Activated CD8-positive, alpha-beta memory T cell treated with anti-CD3 and anti-CD28 coated beads, Interleukin-2, amount 10 ng/mL, durations not matched to agents 7 days and 5 days (primary cell): ENCODE measurements at regions not wholly inside any gene's neighbourhood (a gene's known extent, or its start where the extent isn't known, plus 50 kb on each side); places are given as distances from the start of the nearest gene placed in this dataset.
"Not testable (repeated sequence)": the region's sequence is repeated elsewhere in the genome, so short reads cannot be mapped to it uniquely, and the experiment has no call there.

ENCODE experiments used
- ATAC-seq: fragments of 150-1000 bp; cut with Tn5 transposase; one replicate; pipeline ENCODE4 v1.10.0; 2021; ENCODE audit warnings: moderate library complexity
- CTCF ChIA-PET: fragments of 350-600 bp; sonication (Branson Sonifier 250); formaldehyde crosslinking; loops from one replicate; lab custom pipeline; 2021; ENCODE audit warnings: antibody characterized with exemption; lab: Charles Lee
- DNase-seq: peaks from one replicate; pipeline ENCODE4 v3.0.0-alpha.2; 2020
- H3K27ac Mint-ChIP-seq: one replicate; pipeline ENCODE4 v1.8.0; 2021; ENCODE audit warnings: mild to moderate bottlenecking, mixed read lengths
- H3K27me3 Mint-ChIP-seq: one replicate; pipeline ENCODE4 v1.8.0; 2021; ENCODE audit warnings: mixed read lengths
- H3K36me3 Mint-ChIP-seq: one replicate; pipeline ENCODE4 v1.8.0; 2021; ENCODE audit warnings: mild to moderate bottlenecking, mixed read lengths
- H3K4me1 Mint-ChIP-seq: one replicate; pipeline ENCODE4 v1.8.0; 2021; ENCODE audit warnings: mixed read lengths
- H3K4me3 Mint-ChIP-seq: one replicate; pipeline ENCODE4 v1.8.0; 2021; ENCODE audit warnings: mild to moderate bottlenecking, moderate library complexity, mixed read lengths
- H3K9me3 Mint-ChIP-seq: one replicate; pipeline ENCODE4 v1.8.0; 2022; ENCODE audit warnings: low read depth, mixed read lengths

- no peak overlapping the region for H3K4me3 Mint-ChIP-seq
- H3K4me1 Mint-ChIP-seq: no peaks in the 10 kb centered on the region
- H3K27me3 Mint-ChIP-seq: no peaks in the 10 kb centered on the region
- H3K9me3 Mint-ChIP-seq: peaks cover 15% of the 10 kb centered on the region
- no peak overlapping the region for H3K27ac Mint-ChIP-seq
- no peak for ATAC-seq
- CTCF ChIA-PET: no interaction called here
- H3K36me3 Mint-ChIP-seq: no peaks in the 10 kb centered on the region
- DNase-seq: no peak
Observed at GRCh38 chr13:65155861-65156260, 2074.3 kb downstream of the PCDH9 start.

GRCh38 chr13:65154661-65155447, 2075.3 kb downstream of the PCDH9 start:
- Mint-ChIP-seq H3K27ac (no peak overlapping the region), H3K36me3 (no peaks in the 10 kb centered on the region), H3K4me1 (no peaks in the 10 kb centered on the region), H3K4me3 (no peak overlapping the region), H3K27me3 (no peaks in the 10 kb centered on the region), H3K9me3 (peaks cover 13% of the 10 kb centered on the region)
- no peak for ATAC-seq
- DNase-seq: no peak
- CTCF ChIA-PET: no interaction called here

GRCh38 chr13:65149687-65150086, 2080.4 kb downstream of the PCDH9 start:
- no peaks in the 10 kb centered on the region for H3K27me3 Mint-ChIP-seq
- ATAC-seq (no peak), DNase-seq (no peak)
- no peaks in the 10 kb centered on the region for H3K36me3 Mint-ChIP-seq
- no peak overlapping the region for H3K27ac Mint-ChIP-seq
- H3K4me1 Mint-ChIP-seq: no peaks in the 10 kb centered on the region
- H3K9me3 Mint-ChIP-seq: peaks cover 27% of the 10 kb centered on the region
- H3K4me3 Mint-ChIP-seq: no peak overlapping the region
- CTCF ChIA-PET: no interaction called here

- H3K27me3 Mint-ChIP-seq: no peaks in the 10 kb centered on the region
- no peaks in the 10 kb centered on the region for H3K36me3 Mint-ChIP-seq
- no peak overlapping the region for H3K27ac Mint-ChIP-seq
- H3K4me1 Mint-ChIP-seq: no peaks in the 10 kb centered on the region
- H3K9me3 Mint-ChIP-seq: peaks cover 18% of the 10 kb centered on the region
- ATAC-seq (no peak), DNase-seq (no peak)
- no peak overlapping the region for H3K4me3 Mint-ChIP-seq
- CTCF ChIA-PET: no interaction called here
Observed at GRCh38 chr13:65143920-65144319, 2086.2 kb downstream of the PCDH9 start.

GRCh38 chr13:65133094-65133493, 2097.0 kb downstream of the PCDH9 start:
- Mint-ChIP-seq H3K27ac (no peak overlapping the region), H3K4me1 (no peaks in the 10 kb centered on the region), H3K9me3 (peaks cover 6% of the 10 kb centered on the region), H3K4me3 (no peak overlapping the region), H3K36me3 (no peaks in the 10 kb centered on the region), H3K27me3 (no peaks in the 10 kb centered on the region)
- CTCF ChIA-PET: no interaction called here
- ATAC-seq: no peak
- no peak for DNase-seq

- Mint-ChIP-seq H3K9me3 (peaks cover 8% of the 10 kb centered on the region), H3K27me3 (no peaks in the 10 kb centered on the region), H3K4me3 (no peak overlapping the region), H3K27ac (no peak overlapping the region), H3K36me3 (no peaks in the 10 kb centered on the region), H3K4me1 (no peaks in the 10 kb centered on the region)
- CTCF ChIA-PET: no interaction called here
- ATAC-seq: no peak
- no peak for DNase-seq
Observed at GRCh38 chr13:65125236-65125635, 2104.9 kb downstream of the PCDH9 start.

GRCh38 chr13:65112531-65112941, 2117.6 kb downstream of the PCDH9 start:
- Mint-ChIP-seq H3K27me3 (no peaks in the 10 kb centered on the region), H3K4me1 (no peaks in the 10 kb centered on the region), H3K9me3 (no peaks in the 10 kb centered on the region), H3K27ac (no peak overlapping the region), H3K36me3 (no peaks in the 10 kb centered on the region), H3K4me3 (no peak overlapping the region)
- no peak for ATAC-seq
- no peak for DNase-seq
- CTCF ChIA-PET: no interaction called here

GRCh38 chr13:65112123-65112522, 2118.0 kb downstream of the PCDH9 start:
- no peaks in the 10 kb centered on the region for H3K36me3 Mint-ChIP-seq
- H3K27me3 Mint-ChIP-seq: no peaks in the 10 kb centered on the region
- no peak overlapping the region for H3K4me3 Mint-ChIP-seq
- CTCF ChIA-PET: no interaction called here
- no peak for DNase-seq
- H3K4me1 Mint-ChIP-seq: no peaks in the 10 kb centered on the region
- H3K9me3 Mint-ChIP-seq: peaks cover under 1% of the 10 kb centered on the region
- H3K27ac Mint-ChIP-seq: no peak overlapping the region
- ATAC-seq: no peak

- H3K9me3 Mint-ChIP-seq: peaks cover 4% of the 10 kb centered on the region
- H3K27ac Mint-ChIP-seq: no peak overlapping the region
- H3K4me1 Mint-ChIP-seq: no peaks in the 10 kb centered on the region
- no peaks in the 10 kb centered on the region for H3K36me3 Mint-ChIP-seq
- no peaks in the 10 kb centered on the region for H3K27me3 Mint-ChIP-seq
- no peak for DNase-seq
- CTCF ChIA-PET: no interaction called here
- no peak overlapping the region for H3K4me3 Mint-ChIP-seq
- no peak for ATAC-seq
Observed at GRCh38 chr13:65111223-65111622, 2118.9 kb downstream of the PCDH9 start.

GRCh38 chr13:65104436-65104835, 2125.7 kb downstream of the PCDH9 start:
- H3K36me3 Mint-ChIP-seq, H3K27ac Mint-ChIP-seq, H3K27me3 Mint-ChIP-seq, H3K4me3 Mint-ChIP-seq, H3K9me3 Mint-ChIP-seq, ATAC-seq, CTCF ChIA-PET, DNase-seq, H3K4me1 Mint-ChIP-seq: not testable (repeated sequence)

GRCh38 chr13:65103351-65103750, 2126.8 kb downstream of the PCDH9 start:
- Mint-ChIP-seq H3K9me3 (peaks cover 9% of the 10 kb centered on the region), H3K4me3 (no peak overlapping the region), H3K27me3 (no peaks in the 10 kb centered on the region), H3K4me1 (no peaks in the 10 kb centered on the region), H3K36me3 (no peaks in the 10 kb centered on the region), H3K27ac (no peak overlapping the region)
- CTCF ChIA-PET: no interaction called here
- no peak for ATAC-seq
- no peak for DNase-seq

GRCh38 chr13:65095161-65096082, 2134.7 kb downstream of the PCDH9 start:
- Mint-ChIP-seq H3K9me3 (peaks cover 9% of the 10 kb centered on the region), H3K4me1 (no peaks in the 10 kb centered on the region), H3K27ac (no peak overlapping the region), H3K36me3 (no peaks in the 10 kb centered on the region), H3K27me3 (no peaks in the 10 kb centered on the region), H3K4me3 (no peak overlapping the region)
- CTCF ChIA-PET: no interaction called here
- no peak for DNase-seq
- no peak for ATAC-seq

- DNase-seq (no peak), ATAC-seq (no peak)
- no peaks in the 10 kb centered on the region for H3K27me3 Mint-ChIP-seq
- no peak overlapping the region for H3K27ac Mint-ChIP-seq
- H3K4me1 Mint-ChIP-seq: no peaks in the 10 kb centered on the region
- CTCF ChIA-PET: no interaction called here
- no peaks in the 10 kb centered on the region for H3K36me3 Mint-ChIP-seq
- peaks cover 13% of the 10 kb centered on the region for H3K9me3 Mint-ChIP-seq
- no peak overlapping the region for H3K4me3 Mint-ChIP-seq
Observed at GRCh38 chr13:65093357-65093756, 2136.8 kb downstream of the PCDH9 start.

- DNase-seq: no peak
- CTCF ChIA-PET: no interaction called here
- Mint-ChIP-seq H3K4me1 (no peaks in the 10 kb centered on the region), H3K9me3 (peaks cover 9% of the 10 kb centered on the region), H3K4me3 (no peak overlapping the region), H3K27ac (no peak overlapping the region), H3K27me3 (no peaks in the 10 kb centered on the region), H3K36me3 (no peaks in the 10 kb centered on the region)
- no peak for ATAC-seq
Observed at GRCh38 chr13:65091031-65091430, 2139.1 kb downstream of the PCDH9 start.
